HepG2 (cell line): ENCODE measurements at regions not wholly inside any gene's neighbourhood (a gene's known extent, or its start where the extent isn't known, plus 50 kb on each side); places are given as distances from the start of the nearest gene placed in this dataset.

Source experiments
- NAIF1 ChIP-seq: sonication (generic); formaldehyde crosslinking; IDR thresholded peaks from 2 replicates; pipeline ENCODE4 v1.5.0; 2020; ENCODE audit warnings: mild to moderate bottlenecking, missing genetic modification reagents, borderline replicate concordance
- SMAD1 ChIP-seq: sonication (generic); formaldehyde crosslinking; IDR thresholded peaks from 2 replicates; pipeline ENCODE4 v1.4.0; 2020; ENCODE audit warnings: missing genetic modification reagents, low read depth, mild to moderate bottlenecking, borderline replicate concordance
- SMC3 ChIP-seq: IDR thresholded peaks from 2 replicates; pipeline ENCODE4 v1.6.1; 2011; ENCODE audit warnings: low read length, improper control_type of control experiment
- ZMYM4 ChIP-seq: sonication (generic); formaldehyde crosslinking; IDR thresholded peaks from 2 replicates; pipeline ENCODE4 v1.8.1; 2023; ENCODE audit warnings: mild to moderate bottlenecking, missing genetic modification reagents
- ZNF12 ChIP-seq: sonication (generic); formaldehyde crosslinking; IDR thresholded peaks from 2 replicates; pipeline ENCODE4 v1.5.0; 2020; ENCODE audit warnings: missing genetic modification reagents

GRCh38 chr2:35819033-35819432 is 536.5 kb upstream of the CRIM1 start:
- TF ChIP-seq SMC3 (no peak), ZMYM4 (CRISPR knock-in tag) (no peak), SMAD1 (CRISPR knock-in tag) (no peak), NAIF1 (CRISPR knock-in tag) (no peak), ZNF12 (CRISPR knock-in tag) (no peak)
